Common myeloid progenitor, CD34-positive (primary cell): ENCODE measurements at regions not wholly inside any gene's neighbourhood (a gene's known extent, or its start where the extent isn't known, plus 50 kb on each side); places are given as distances from the start of the nearest gene placed in this dataset.

Source experiments
- CTCF ChIA-PET: fragments of 350-600 bp; sonication (Branson Sonifier 250); formaldehyde crosslinking; loops from one replicate; lab custom pipeline; 2021; ENCODE audit warnings: antibody characterized with exemption; lab: Charles Lee
- POLR2A ChIA-PET: fragments of 350-600 bp; sonication (Branson Sonifier 250); formaldehyde crosslinking; loops from one replicate; lab custom pipeline; 2021; ENCODE audit warnings: antibody characterized with exemption; lab: Charles Lee
- DNase-seq, 3 donors: peaks; one replicate each; pipeline versions ENCODE4 v3.0.0 to v3.0.0-alpha.2; 2013
- H3K27ac ChIP-seq, 2 experiments: 1 replicate in 1 of 2; 2 replicates in 1 of 2; pipeline ENCODE4 v1.7.0; 2013; ENCODE audit warnings: inconsistent platforms in 2 of 2, low read length in 2 of 2, mild to moderate bottlenecking in 2 of 2, low read depth in 1 of 2, moderate library complexity in 1 of 2; ENCODE audit not compliant: severe bottlenecking in 2 of 2, insufficient read depth in 1 of 2, poor library complexity in 1 of 2
- H3K27me3 ChIP-seq, 5 experiments: replicated peaks in 2 of 5; 1 replicate in 3 of 5; 2 replicates in 2 of 5; pipeline versions ENCODE4 v1.6.1 to v1.7.0; 2013; ENCODE audit warnings: low read length in 4 of 5, mild to moderate bottlenecking in 2 of 5, moderate library complexity in 2 of 5, inconsistent platforms in 1 of 5; ENCODE audit not compliant: insufficient read depth in 5 of 5, control insufficient read depth in 4 of 5
- H3K36me3 ChIP-seq, 4 experiments: 1 replicate in 2 of 4; 2 replicates in 2 of 4; pipeline versions ENCODE4 v1.6.1 to v1.7.0; 2013; ENCODE audit warnings: low read length in 3 of 4, control low read depth in 1 of 4, mild to moderate bottlenecking in 1 of 4; ENCODE audit not compliant: control insufficient read depth in 4 of 4, insufficient read depth in 4 of 4
- H3K4me1 ChIP-seq, 4 experiments: 1 replicate in 3 of 4; 2 replicates in 1 of 4; pipeline versions ENCODE4 v1.6.1 to v1.7.1; 2013; ENCODE audit warnings: low read length in 3 of 4, mild to moderate bottlenecking in 3 of 4, control low read depth in 1 of 4, inconsistent platforms in 1 of 4, moderate library complexity in 1 of 4; ENCODE audit not compliant: control insufficient read depth in 4 of 4, insufficient read depth in 4 of 4; ENCODE audit errors: control extremely low read depth in 1 of 4
- H3K4me3 ChIP-seq, 7 experiments: 1 replicate in 4 of 7; 2 replicates in 3 of 7; pipeline versions ENCODE4 v1.5.1 to v1.7.0; 2013; ENCODE audit warnings: mild to moderate bottlenecking in 7 of 7, low read length in 6 of 7, moderate library complexity in 6 of 7, inconsistent platforms in 2 of 7, low read depth in 2 of 7, control low read depth in 1 of 7; ENCODE audit not compliant: insufficient read depth in 4 of 7, control insufficient read depth in 1 of 7; ENCODE audit errors: extremely low read depth in 1 of 7
- H3K9me3 ChIP-seq, 5 experiments: 1 replicate in 4 of 5; 2 replicates in 1 of 5; pipeline versions ENCODE4 v1.6.1 to v1.7.1; 2013; ENCODE audit warnings: low read length in 4 of 5, mild to moderate bottlenecking in 2 of 5, inconsistent platforms in 1 of 5, low read depth in 1 of 5, moderate library complexity in 1 of 5; ENCODE audit not compliant: control insufficient read depth in 4 of 5, insufficient read depth in 2 of 5; ENCODE audit errors: control extremely low read depth in 1 of 5
- WGBS: methylation state at CpG from one replicate; pipeline ENCODE4 v1.1.5; 2013; ENCODE audit not compliant: insufficient coverage; 5-methylcytosine and 5-hydroxymethylcytosine counted together

GRCh38 chr18:76685860-76686259, 136.5 kb upstream of the ZNF236 start:
- Histone ChIP-seq H3K4me1 (peaks cover 0 to 3% (median 0%) of the 10 kb centered on the region in 4 experiments), H3K27me3 (peaks cover 0 to 22% (median 12%) of the 10 kb centered on the region in 5 experiments), H3K36me3 (no peaks in the 10 kb centered on the region), H3K4me3 (no peak overlapping the region), H3K27ac (no peak overlapping the region), H3K9me3 (no peaks in the 10 kb centered on the region)
- WGBS, result 98% methylated on average over 4 of the region's 8 CpGs
- ChIA-PET POLR2A (no interaction called here), CTCF (interaction anchor here (9.1 kb wide), 1 partner anchor 286 kb away, joined by 77 read pairs; no protein-coding TSS in a partner anchor)
- DNase-seq, result no peak

GRCh38 chr18:76685402-76685801, 137.0 kb upstream of the ZNF236 start:
- ChIA-PET CTCF (interaction anchor here (1.2 to 9.1 kb wide), 2 partner anchors 10 to 286 kb away, joined by 6 to 77 read pairs; no protein-coding TSS in a partner anchor), POLR2A (no interaction called here)
- Histone ChIP-seq H3K4me3 (no peak overlapping the region), H3K4me1 (peaks cover 0 to 3% (median 0%) of the 10 kb centered on the region in 4 experiments), H3K27me3 (peaks cover 0 to 19% (median 12%) of the 10 kb centered on the region in 5 experiments), H3K27ac (no peak overlapping the region), H3K9me3 (no peaks in the 10 kb centered on the region), H3K36me3 (no peaks in the 10 kb centered on the region)
- DNase-seq, result no peak
- 100% methylated on average over 5 of the region's 7 CpGs for WGBS

GRCh38 chr18:76684265-76684664, 138.1 kb upstream of the ZNF236 start:
- Histone ChIP-seq H3K4me3 (no peak overlapping the region), H3K27ac (no peak overlapping the region), H3K4me1 (peaks cover 0 to 3% (median 0%) of the 10 kb centered on the region in 4 experiments), H3K9me3 (no peaks in the 10 kb centered on the region), H3K36me3 (no peaks in the 10 kb centered on the region), H3K27me3 (peaks cover 0 to 13% (median 7%) of the 10 kb centered on the region in 5 experiments)
- CTCF ChIA-PET, result interaction anchor here (1.2 to 9.1 kb wide), 2 partner anchors 11 to 285 kb away, joined by 6 to 77 read pairs; no protein-coding TSS in a partner anchor
- DNase-seq, result no peak
- POLR2A ChIA-PET, result no interaction called here
- 95% methylated on average over 15 of the region's 16 CpGs for WGBS

DNA sequence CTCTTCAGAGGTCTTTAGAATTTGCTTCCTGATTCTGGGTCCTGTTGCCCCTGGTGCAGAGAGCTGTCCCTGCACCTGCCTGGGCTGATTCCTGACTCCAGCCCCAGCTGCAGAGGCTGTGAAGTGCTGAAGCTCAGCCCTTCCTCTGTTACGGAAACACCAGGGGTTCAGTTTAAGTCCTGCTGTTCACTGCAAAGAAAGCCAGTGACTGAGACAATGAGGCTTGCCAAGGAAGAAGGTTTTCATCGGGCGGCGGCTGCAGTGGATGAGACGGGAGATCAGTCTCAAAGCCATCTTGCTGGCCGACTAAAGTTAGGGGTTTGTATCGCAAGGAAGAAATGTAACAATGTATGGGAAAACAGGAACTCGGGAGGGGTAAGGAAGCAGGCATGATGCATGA, 142.4 kb upstream of the ZNF236 start:
- ChIA-PET CTCF (interaction anchor here (1.1 to 1.3 kb wide), 2 partner anchors 42 to 281 kb away, joined by 3 read pairs; no protein-coding TSS in a partner anchor), POLR2A (interaction anchor here (0.6 kb wide), 1 partner anchor 281 kb away, joined by 5 read pairs; no protein-coding TSS in a partner anchor)
- Histone ChIP-seq H3K9me3 (no peaks in the 10 kb centered on the region), H3K4me3 (no peak overlapping the region), H3K4me1 (no peaks in the 10 kb centered on the region), H3K36me3 (no peaks in the 10 kb centered on the region), H3K27ac (no peak overlapping the region), H3K27me3 (no peaks in the 10 kb centered on the region)
- DNase-seq, result no peak
- WGBS, result 90% methylated on average over 8 of the region's 8 CpGs

- DNase-seq, result no peak
- ChIA-PET POLR2A (interaction anchor here (0.6 kb wide), 1 partner anchor 280 kb away, joined by 5 read pairs; no protein-coding TSS in a partner anchor), CTCF (interaction anchor here (1.3 kb wide), 1 partner anchor 41 kb away, joined by 3 read pairs; no protein-coding TSS in a partner anchor)
- 91% methylated on average over 7 of the region's 7 CpGs for WGBS
- H3K4me1 ChIP-seq, result peaks cover 0 to 4% (median 0%) of the 10 kb centered on the region in 4 experiments
- H3K36me3 ChIP-seq, result no peaks in the 10 kb centered on the region
- H3K4me3 ChIP-seq, result no peak overlapping the region
- no peaks in the 10 kb centered on the region for H3K27me3 ChIP-seq
- no peak overlapping the region for H3K27ac ChIP-seq
- no peaks in the 10 kb centered on the region for H3K9me3 ChIP-seq
Observed at GRCh38 chr18:76679259-76679658, 143.1 kb upstream of the ZNF236 start.

DNA sequence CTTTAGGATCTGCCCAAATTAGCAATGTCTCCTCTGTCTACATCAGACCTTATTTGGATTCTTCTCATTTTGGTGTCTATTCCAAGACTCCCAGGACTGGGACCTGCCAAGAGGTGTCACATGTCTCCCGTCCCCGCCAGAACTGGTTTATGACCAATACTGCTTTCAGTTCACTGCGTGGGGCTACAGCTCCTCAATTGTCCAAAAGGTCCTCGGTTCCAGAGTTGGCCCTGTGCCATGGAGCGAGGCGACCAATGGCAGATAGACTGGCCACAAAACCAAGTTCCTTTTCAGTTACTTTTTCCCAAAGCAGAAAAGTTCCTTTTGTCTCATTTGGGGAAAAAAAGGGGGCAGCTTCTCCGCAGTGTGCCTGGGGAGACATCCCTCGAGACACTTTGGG, 144.1 kb upstream of the ZNF236 start:
- Histone ChIP-seq H3K4me3 (no peak overlapping the region), H3K27me3 (no peaks in the 10 kb centered on the region), H3K9me3 (no peaks in the 10 kb centered on the region), H3K27ac (no peak overlapping the region), H3K36me3 (no peaks in the 10 kb centered on the region), H3K4me1 (peaks cover 0 to 4% (median 0%) of the 10 kb centered on the region in 4 experiments)
- ChIA-PET POLR2A (no interaction called here), CTCF (interaction anchor here (1.4 kb wide), 1 partner anchor 11 kb away, joined by 4 read pairs; no protein-coding TSS in a partner anchor)
- WGBS, result 93% methylated on average over 8 of the region's 8 CpGs
- DNase-seq, result no peak

- no peak overlapping the region for H3K4me3 ChIP-seq
- no peaks in the 10 kb centered on the region for H3K36me3 ChIP-seq
- H3K9me3 ChIP-seq, result no peaks in the 10 kb centered on the region
- peaks cover 0 to 4% (median 0%) of the 10 kb centered on the region in 4 experiments for H3K4me1 ChIP-seq
- DNase-seq, result no peak
- H3K27ac ChIP-seq, result no peak overlapping the region
- H3K27me3 ChIP-seq, result no peaks in the 10 kb centered on the region
- ChIA-PET CTCF (interaction anchor here (1.8 kb wide), 1 partner anchor 15 kb away, joined by 5 read pairs; no protein-coding TSS in a partner anchor), POLR2A (no interaction called here)
- WGBS, result 88% methylated on average over 6 of the region's 6 CpGs
Observed at GRCh38 chr18:76674596-76674995, 147.8 kb upstream of the ZNF236 start.
